K562 (cell line): ENCODE measurements at regions not wholly inside any gene's neighbourhood (a gene's known extent, or its start where the extent isn't known, plus 50 kb on each side); places are given as distances from the start of the nearest gene placed in this dataset.

ENCODE experiments used
- CEBPB ChIP-seq: fragments of 450-650 bp; IDR thresholded peaks from 2 replicates; pipeline ENCODE4 v1.6.1; 2016; ENCODE audit warnings: missing genetic modification characterization, missing compliant biosample characterization
- EZH2 ChIP-seq: IDR thresholded peaks from 2 replicates; pipeline ENCODE4 v1.6.1; 2012; ENCODE audit warnings: low read depth, mild to moderate bottlenecking, inconsistent platforms, low read length, borderline replicate concordance
- GABPB2 ChIP-seq: fragments of 250-450 bp; sonication (Bioruptor Pico); conservative IDR thresholded peaks from 2 replicates; pipeline ENCODE4 v1.5.1; 2021; ENCODE audit warnings: mild to moderate bottlenecking
- NCOR1 ChIP-seq: fragments of 450-650 bp; IDR thresholded peaks from 2 replicates; pipeline ENCODE4 v1.6.1; 2016; ENCODE audit warnings: mild to moderate bottlenecking, moderate library complexity
- NR1H2 ChIP-seq: sonication (generic); formaldehyde crosslinking; IDR thresholded peaks from 2 replicates; pipeline ENCODE4 v1.4.0; 2020; ENCODE audit warnings: mild to moderate bottlenecking, missing genetic modification reagents
- POLR2A ChIP-seq: fragments of 450-650 bp; conservative IDR thresholded peaks from 2 replicates; pipeline ENCODE4 v1.6.1; 2016
- POLR2AphosphoS5 ChIP-seq: IDR thresholded peaks from 2 replicates; pipeline ENCODE4 v1.6.1; 2011; ENCODE audit warnings: mild to moderate bottlenecking, low read depth, low read length, moderate library complexity; ENCODE audit not compliant: control insufficient read depth, insufficient read depth
- SREBF1 ChIP-seq: fragments of 150-350 bp; IDR thresholded peaks from 2 replicates; pipeline ENCODE4 v1.6.1; 2014; ENCODE audit warnings: antibody characterized with exemption, low read depth, low read length, borderline replicate concordance
- STAT5B ChIP-seq: fragments of 250-450 bp; sonication (Bioruptor Pico); IDR thresholded peaks from 2 replicates; pipeline ENCODE4 v1.8.0; 2021; ENCODE audit warnings: mild to moderate bottlenecking, inconsistent platforms
- ZNF24 ChIP-seq: fragments of 450-650 bp; IDR thresholded peaks from 2 replicates; pipeline ENCODE4 v1.6.1; 2016
- TF ChIP-seq, protein P1 (sequence below), 2 experiments: fragments of 450-650 bp; IDR thresholded peaks; 2 replicates each; pipeline ENCODE4 v1.6.1; 2016; ENCODE audit warnings: mild to moderate bottlenecking in 2 of 2, borderline replicate concordance in 1 of 2, low read depth in 1 of 2, moderate library complexity in 1 of 2
- TF ChIP-seq, protein P2 (sequence below): sonication (generic); formaldehyde crosslinking; IDR thresholded peaks from 2 replicates; pipeline ENCODE4 v1.8.1; 2023; ENCODE audit warnings: mild to moderate bottlenecking, missing genetic modification reagents
- TF ChIP-seq, protein P3 (sequence below): fragments of 450-650 bp; formaldehyde crosslinking; IDR thresholded peaks from 2 replicates; pipeline ENCODE4 v1.4.0; 2020; ENCODE audit warnings: mild to moderate bottlenecking, mixed read lengths

DNA sequence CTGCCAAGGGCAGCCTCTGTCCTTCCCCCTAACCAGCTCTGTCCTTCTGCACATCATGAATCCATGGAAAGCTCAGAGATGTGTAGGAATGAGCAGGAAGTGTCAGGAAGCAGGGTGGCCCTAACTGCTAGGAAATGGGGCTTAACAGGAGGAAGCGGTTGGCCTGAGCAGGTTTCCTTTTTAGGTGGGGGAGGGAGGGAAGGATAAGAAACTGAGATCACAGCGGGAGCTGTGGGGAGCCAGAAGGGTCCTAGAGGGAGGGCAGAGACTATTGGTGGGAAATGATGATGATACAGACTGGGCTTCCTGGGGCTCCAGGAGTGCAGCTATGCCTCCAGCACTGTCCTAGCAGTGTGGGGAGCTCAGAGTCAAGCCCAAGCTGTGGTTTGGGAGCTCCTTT is 182.0 kb downstream of the SH3BP4 start:
- TF ChIP-seq NCOR1 (no peak), NR1H2 (CRISPR knock-in tag) (no peak), POLR2A (no peak), SREBF1 (no peak), STAT5B (CRISPR knock-in tag) (no peak), GABPB2 (CRISPR knock-in tag) (no peak), ZNF24 (no peak), POLR2AphosphoS5 (no peak), EZH2 (no peak), CEBPB (tag) (no peak)
- TF ChIP-seq, protein P1, sequence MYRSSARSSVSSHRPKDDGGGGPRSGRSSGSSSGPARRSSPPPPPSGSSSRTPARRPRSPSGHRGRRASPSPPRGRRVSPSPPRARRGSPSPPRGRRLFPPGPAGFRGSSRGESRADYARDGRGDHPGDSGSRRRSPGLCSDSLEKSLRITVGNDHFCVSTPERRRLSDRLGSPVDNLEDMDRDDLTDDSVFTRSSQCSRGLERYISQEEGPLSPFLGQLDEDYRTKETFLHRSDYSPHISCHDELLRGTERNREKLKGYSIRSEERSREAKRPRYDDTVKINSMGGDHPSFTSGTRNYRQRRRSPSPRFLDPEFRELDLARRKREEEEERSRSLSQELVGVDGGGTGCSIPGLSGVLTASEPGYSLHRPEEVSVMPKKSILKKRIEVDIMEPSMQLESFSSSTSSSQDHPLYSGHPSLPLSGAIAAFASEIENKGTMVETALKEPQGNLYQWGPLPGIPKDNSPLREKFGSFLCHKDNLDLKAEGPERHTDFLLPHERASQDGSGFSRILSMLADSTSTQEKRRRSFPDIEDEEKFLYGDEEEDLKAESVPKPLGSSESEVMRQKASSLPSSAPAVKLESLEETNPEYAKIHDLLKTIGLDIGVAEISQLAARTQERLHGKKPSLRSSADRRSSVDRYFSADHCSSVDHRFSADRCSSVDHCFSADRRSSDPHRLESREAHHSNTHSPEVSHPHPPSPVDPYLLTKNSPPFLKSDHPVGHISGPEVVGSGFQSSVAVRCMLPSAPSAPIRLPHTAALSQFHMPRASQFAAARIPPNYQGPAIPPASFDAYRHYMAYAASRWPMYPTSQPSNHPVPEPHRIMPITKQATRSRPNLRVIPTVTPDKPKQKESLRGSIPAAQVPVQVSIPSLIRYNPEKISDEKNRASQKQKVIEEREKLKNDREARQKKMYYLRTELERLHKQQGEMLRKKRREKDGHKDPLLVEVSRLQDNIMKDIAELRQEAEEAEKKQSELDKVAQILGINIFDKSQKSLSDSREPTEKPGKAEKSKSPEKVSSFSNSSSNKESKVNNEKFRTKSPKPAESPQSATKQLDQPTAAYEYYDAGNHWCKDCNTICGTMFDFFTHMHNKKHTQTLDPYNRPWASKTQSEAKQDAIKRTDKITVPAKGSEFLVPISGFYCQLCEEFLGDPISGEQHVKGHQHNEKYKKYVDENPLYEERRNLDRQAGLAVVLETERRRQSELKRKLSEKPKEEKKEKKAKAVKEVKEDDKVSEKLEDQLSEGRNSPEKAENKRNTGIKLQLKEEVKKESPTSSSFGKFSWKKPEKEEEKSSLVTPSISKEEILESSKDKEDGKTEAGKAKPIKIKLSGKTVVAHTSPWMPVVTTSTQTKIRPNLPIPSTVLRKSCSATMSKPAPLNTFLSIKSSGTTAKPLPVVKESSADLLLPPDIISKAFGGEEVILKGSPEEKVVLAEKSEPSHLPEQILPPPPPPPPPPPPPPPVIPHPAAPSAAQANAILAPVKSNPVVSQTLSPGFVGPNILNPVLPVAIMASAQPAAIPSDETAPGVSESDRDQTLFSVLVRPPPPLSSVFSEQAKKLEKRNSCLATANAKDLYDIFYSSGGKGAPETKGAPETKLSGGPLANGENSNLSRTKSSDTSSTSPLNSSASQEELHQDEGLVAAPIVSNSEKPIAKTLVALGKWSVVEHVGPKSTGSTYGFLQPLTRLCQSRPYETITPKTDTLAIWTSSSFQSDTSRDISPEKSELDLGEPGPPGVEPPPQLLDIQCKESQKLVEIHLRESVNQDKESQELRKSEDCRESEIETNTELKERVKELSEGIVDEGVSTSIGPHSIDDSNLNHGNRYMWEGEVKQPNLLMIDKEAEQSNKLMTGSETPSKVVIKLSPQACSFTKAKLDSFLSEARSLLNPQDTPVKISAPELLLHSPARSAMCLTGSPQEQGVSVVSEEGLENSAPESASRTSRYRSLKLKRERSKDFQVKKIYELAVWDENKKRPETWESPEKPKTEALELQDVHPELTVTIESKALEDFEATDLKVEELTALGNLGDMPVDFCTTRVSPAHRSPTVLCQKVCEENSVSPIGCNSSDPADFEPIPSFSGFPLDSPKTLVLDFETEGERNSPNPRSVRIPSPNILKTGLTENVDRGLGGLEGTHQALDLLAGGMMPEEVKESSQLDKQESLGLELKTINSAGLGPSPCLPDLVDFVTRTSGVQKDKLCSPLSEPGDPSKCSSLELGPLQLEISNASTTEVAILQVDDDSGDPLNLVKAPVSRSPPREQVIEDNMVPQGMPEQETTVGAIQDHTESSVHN (IDR thresholded peaks at IDR 0.05; ENCODE audit: borderline replicate concordance in 1 of 2, low read depth in 1 of 2): no peak
- TF ChIP-seq, protein P2, sequence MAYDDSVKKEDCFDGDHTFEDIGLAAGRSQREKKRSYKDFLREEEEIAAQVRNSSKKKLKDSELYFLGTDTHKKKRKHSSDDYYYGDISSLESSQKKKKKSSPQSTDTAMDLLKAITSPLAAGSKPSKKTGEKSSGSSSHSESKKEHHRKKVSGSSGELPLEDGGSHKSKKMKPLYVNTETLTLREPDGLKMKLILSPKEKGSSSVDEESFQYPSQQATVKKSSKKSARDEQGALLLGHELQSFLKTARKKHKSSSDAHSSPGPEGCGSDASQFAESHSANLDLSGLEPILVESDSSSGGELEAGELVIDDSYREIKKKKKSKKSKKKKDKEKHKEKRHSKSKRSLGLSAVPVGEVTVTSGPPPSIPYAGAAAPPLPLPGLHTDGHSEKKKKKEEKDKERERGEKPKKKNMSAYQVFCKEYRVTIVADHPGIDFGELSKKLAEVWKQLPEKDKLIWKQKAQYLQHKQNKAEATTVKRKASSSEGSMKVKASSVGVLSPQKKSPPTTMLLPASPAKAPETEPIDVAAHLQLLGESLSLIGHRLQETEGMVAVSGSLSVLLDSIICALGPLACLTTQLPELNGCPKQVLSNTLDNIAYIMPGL (CRISPR knock-in tag): no peak
- TF ChIP-seq, protein P3, sequence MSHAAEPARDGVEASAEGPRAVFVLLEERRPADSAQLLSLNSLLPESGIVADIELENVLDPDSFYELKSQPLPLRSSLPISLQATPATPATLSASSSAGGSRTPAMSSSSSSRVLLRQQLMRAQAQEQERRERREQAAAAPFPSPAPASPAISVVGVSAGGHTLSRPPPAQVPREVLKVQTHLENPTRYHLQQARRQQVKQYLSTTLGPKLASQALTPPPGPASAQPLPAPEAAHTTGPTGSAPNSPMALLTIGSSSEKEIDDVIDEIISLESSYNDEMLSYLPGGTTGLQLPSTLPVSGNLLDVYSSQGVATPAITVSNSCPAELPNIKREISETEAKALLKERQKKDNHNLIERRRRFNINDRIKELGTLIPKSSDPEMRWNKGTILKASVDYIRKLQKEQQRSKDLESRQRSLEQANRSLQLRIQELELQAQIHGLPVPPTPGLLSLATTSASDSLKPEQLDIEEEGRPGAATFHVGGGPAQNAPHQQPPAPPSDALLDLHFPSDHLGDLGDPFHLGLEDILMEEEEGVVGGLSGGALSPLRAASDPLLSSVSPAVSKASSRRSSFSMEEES (CRISPR knock-in tag): no peak
